ENCODE measurements at regions not wholly inside any gene's neighbourhood (a gene's known extent, or its start where the extent isn't known, plus 50 kb on each side); places are given as distances from the start of the nearest gene placed in this dataset.

GRCh38 chr13:76216729-76217128 lies 580.6 kb downstream of the LMO7 start:
- no peak overlapping the region for H3K4me2 ChIP-seq (ENCODE audit: unreplicated experiment)
- TF ChIP-seq EZH2phosphoT487 (IDR thresholded peaks at IDR 0.05; ENCODE audit: insufficient read depth, low read depth) (no peak), EZH2 (IDR thresholded peaks at IDR 0.05; ENCODE audit: insufficient read depth, poor library complexity, severe bottlenecking) (no peak)
- DNase-seq: no peak

GRCh38 chr13:76214001-76214400 lies 577.9 kb downstream of the LMO7 start:
- H3K9me2 ChIP-seq (ENCODE audit: insufficient read depth): no peaks in the 10 kb centered on the region
- H4K20me1 ChIP-seq (ENCODE audit: insufficient read depth): no peaks in the 10 kb centered on the region
- H3K36me3 ChIP-seq (ENCODE audit: low read depth): no peaks in the 10 kb centered on the region
- H2AFZ ChIP-seq: no peak overlapping the region
- H3K79me2 ChIP-seq (ENCODE audit: insufficient read depth): no peaks in the 10 kb centered on the region
- no peak overlapping the region for H3K4me2 ChIP-seq (ENCODE audit: unreplicated experiment)
- 27 to 29% methylated on average over 1 of the region's 1 CpG for WGBS, 2 experiments (ENCODE audit: low coverage in 1 of 2, low lambda C conversion rate in 2 of 2, missing lambda C conversion rate in 2 of 2)
- H3K4me1 ChIP-seq (ENCODE audit: insufficient read depth): no peaks in the 10 kb centered on the region
- no peaks in the 10 kb centered on the region for H3K9me3 ChIP-seq (ENCODE audit: low read depth)
- H3F3A ChIP-seq (ENCODE audit: insufficient read depth): no peaks in the 10 kb centered on the region
- DNase-seq: no peak
- in situ Hi-C loops (cut with MboI): no loop called here
- no peak overlapping the region for H3K4me3 ChIP-seq
- no peak overlapping the region for H3K9ac ChIP-seq
- TF ChIP-seq EZH2phosphoT487 (IDR thresholded peaks at IDR 0.05; ENCODE audit: insufficient read depth, low read depth) (no peak), EZH2 (IDR thresholded peaks at IDR 0.05; ENCODE audit: insufficient read depth, poor library complexity, severe bottlenecking) (no peak)
- H3K27ac ChIP-seq: no peak overlapping the region
- H3K27me3 ChIP-seq (replicated peaks; ENCODE audit: insufficient read depth): no peaks in the 10 kb centered on the region

More at GRCh38 chr13:76216729-76217128, 580.6 kb downstream of the LMO7 start:
- Histone ChIP-seq H3K79me2 (ENCODE audit: insufficient read depth) (no peaks in the 10 kb centered on the region), H3K9me2 (ENCODE audit: insufficient read depth) (no peaks in the 10 kb centered on the region), H3K27ac (no peak overlapping the region), H3K9me3 (ENCODE audit: low read depth) (no peaks in the 10 kb centered on the region), H3K9ac (no peak overlapping the region), H3K4me3 (no peak overlapping the region), H3F3A (ENCODE audit: insufficient read depth) (no peaks in the 10 kb centered on the region), H3K4me1 (ENCODE audit: insufficient read depth) (no peaks in the 10 kb centered on the region), H3K36me3 (ENCODE audit: low read depth) (no peaks in the 10 kb centered on the region), H2AFZ (no peak overlapping the region), H3K27me3 (replicated peaks; ENCODE audit: insufficient read depth) (no peaks in the 10 kb centered on the region), H4K20me1 (ENCODE audit: insufficient read depth) (no peaks in the 10 kb centered on the region)
- in situ Hi-C loops (cut with MboI): no loop called here
- WGBS, 2 experiments (ENCODE audit: low coverage in 1 of 2, low lambda C conversion rate in 2 of 2, missing lambda C conversion rate in 2 of 2): 0 to 7% methylated on average over 2 of the region's 2 CpGs

- no peaks in the 10 kb centered on the region for H3K9me3 ChIP-seq (ENCODE audit: low read depth)
- H2AFZ ChIP-seq: no peak overlapping the region
- H3K9me2 ChIP-seq (ENCODE audit: insufficient read depth): no peaks in the 10 kb centered on the region
- no peaks in the 10 kb centered on the region for H3K36me3 ChIP-seq (ENCODE audit: low read depth)
- WGBS, 2 experiments (ENCODE audit: low coverage in 1 of 2, low lambda C conversion rate in 2 of 2, missing lambda C conversion rate in 2 of 2): 45 to 47% methylated on average over 3 of the region's 3 CpGs
- H3K27me3 ChIP-seq (replicated peaks; ENCODE audit: insufficient read depth): no peaks in the 10 kb centered on the region
- in situ Hi-C loops (cut with MboI): no loop called here
- H3K4me3 ChIP-seq: no peak overlapping the region
- no peak overlapping the region for H3K4me2 ChIP-seq (ENCODE audit: unreplicated experiment)
- no peaks in the 10 kb centered on the region for H3K4me1 ChIP-seq (ENCODE audit: insufficient read depth)
- H4K20me1 ChIP-seq (ENCODE audit: insufficient read depth): no peaks in the 10 kb centered on the region
- H3F3A ChIP-seq (ENCODE audit: insufficient read depth): no peaks in the 10 kb centered on the region
- no peak for DNase-seq
- no peak overlapping the region for H3K9ac ChIP-seq
- H3K27ac ChIP-seq: no peak overlapping the region
- TF ChIP-seq EZH2 (IDR thresholded peaks at IDR 0.05; ENCODE audit: insufficient read depth, poor library complexity, severe bottlenecking) (no peak), EZH2phosphoT487 (IDR thresholded peaks at IDR 0.05; ENCODE audit: insufficient read depth, low read depth) (no peak)
- H3K79me2 ChIP-seq (ENCODE audit: insufficient read depth): no peaks in the 10 kb centered on the region
These were observed 577.3 kb downstream of the LMO7 start for GRCh38 chr13:76213423-76213904.

DNA sequence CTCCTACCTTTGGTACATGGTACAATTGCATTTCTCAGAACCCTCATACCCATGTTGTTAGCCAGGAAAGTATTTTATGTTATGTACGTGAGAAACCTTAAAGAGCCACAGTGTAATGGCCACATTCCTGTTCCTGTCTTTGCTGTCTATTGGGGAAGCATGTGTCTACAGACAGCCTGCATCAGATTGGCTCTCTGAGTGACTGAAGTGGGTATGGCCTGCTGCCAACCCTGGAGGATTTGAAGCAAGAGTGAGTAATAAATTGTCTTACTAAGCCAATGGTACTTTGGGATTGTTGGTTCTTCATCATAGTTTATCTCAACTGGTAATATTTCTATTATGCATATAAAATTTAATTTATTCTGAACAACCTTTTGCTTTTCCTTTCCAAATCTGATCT lies 574.1 kb downstream of the LMO7 start:
- no peaks in the 10 kb centered on the region for H3K79me2 ChIP-seq (ENCODE audit: insufficient read depth)
- H3F3A ChIP-seq (ENCODE audit: insufficient read depth): no peaks in the 10 kb centered on the region
- H4K20me1 ChIP-seq (ENCODE audit: insufficient read depth): no peaks in the 10 kb centered on the region
- no peaks in the 10 kb centered on the region for H3K4me1 ChIP-seq (ENCODE audit: insufficient read depth)
- H3K36me3 ChIP-seq (ENCODE audit: low read depth): no peaks in the 10 kb centered on the region
- in situ Hi-C loops (cut with MboI): no loop called here
- H3K27ac ChIP-seq: no peak overlapping the region
- H3K4me2 ChIP-seq (ENCODE audit: unreplicated experiment): no peak overlapping the region
- 58 to 59% methylated on average over 1 of the region's 1 CpG for WGBS, 2 experiments (ENCODE audit: low coverage in 1 of 2, low lambda C conversion rate in 2 of 2, missing lambda C conversion rate in 2 of 2)
- H3K9me3 ChIP-seq (ENCODE audit: low read depth): no peaks in the 10 kb centered on the region
- no peaks in the 10 kb centered on the region for H3K9me2 ChIP-seq (ENCODE audit: insufficient read depth)
- TF ChIP-seq EZH2 (IDR thresholded peaks at IDR 0.05; ENCODE audit: insufficient read depth, poor library complexity, severe bottlenecking): no peak
- TF ChIP-seq EZH2phosphoT487 (IDR thresholded peaks at IDR 0.05; ENCODE audit: insufficient read depth, low read depth): no peak
- no peak for DNase-seq
- no peak overlapping the region for H3K9ac ChIP-seq
- no peak overlapping the region for H3K4me3 ChIP-seq
- no peaks in the 10 kb centered on the region for H3K27me3 ChIP-seq (replicated peaks; ENCODE audit: insufficient read depth)
- no peak overlapping the region for H2AFZ ChIP-seq
